ENCODE measurements at regions not wholly inside any gene's neighbourhood (a gene's known extent, or its start where the extent isn't known, plus 50 kb on each side); places are given as distances from the start of the nearest gene placed in this dataset.

DNA sequence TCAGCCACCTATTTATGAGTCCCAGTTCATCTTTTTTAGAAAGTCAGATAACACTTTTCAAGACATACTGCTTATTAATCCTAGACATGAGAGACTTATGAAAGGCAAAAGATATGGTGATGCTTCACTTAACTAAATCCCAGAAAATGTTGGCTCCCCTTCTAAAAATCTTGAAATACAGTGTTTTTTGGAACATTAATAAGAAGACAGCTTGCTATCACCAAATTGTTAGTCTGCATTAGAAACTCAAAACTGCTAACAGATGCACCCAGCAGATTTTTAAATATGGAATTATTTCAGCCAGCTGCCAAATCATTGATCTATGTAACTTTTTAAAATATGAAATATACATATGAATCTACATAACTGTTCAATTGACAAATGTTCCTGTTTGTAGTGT, 108.6 kb upstream of the TIAM2 start:
- TF ChIP-seq POLR2A (IDR thresholded peaks at IDR 0.05; ENCODE audit: low read depth, low read length): no peak
- TF ChIP-seq, protein P1, sequence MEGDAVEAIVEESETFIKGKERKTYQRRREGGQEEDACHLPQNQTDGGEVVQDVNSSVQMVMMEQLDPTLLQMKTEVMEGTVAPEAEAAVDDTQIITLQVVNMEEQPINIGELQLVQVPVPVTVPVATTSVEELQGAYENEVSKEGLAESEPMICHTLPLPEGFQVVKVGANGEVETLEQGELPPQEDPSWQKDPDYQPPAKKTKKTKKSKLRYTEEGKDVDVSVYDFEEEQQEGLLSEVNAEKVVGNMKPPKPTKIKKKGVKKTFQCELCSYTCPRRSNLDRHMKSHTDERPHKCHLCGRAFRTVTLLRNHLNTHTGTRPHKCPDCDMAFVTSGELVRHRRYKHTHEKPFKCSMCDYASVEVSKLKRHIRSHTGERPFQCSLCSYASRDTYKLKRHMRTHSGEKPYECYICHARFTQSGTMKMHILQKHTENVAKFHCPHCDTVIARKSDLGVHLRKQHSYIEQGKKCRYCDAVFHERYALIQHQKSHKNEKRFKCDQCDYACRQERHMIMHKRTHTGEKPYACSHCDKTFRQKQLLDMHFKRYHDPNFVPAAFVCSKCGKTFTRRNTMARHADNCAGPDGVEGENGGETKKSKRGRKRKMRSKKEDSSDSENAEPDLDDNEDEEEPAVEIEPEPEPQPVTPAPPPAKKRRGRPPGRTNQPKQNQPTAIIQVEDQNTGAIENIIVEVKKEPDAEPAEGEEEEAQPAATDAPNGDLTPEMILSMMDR (IDR thresholded peaks at IDR 0.05; ENCODE audit: extremely low read depth in 1 of 2, insufficient read depth in 1 of 2, low read depth in 1 of 2, low read length in 2 of 2): no peak
- no peak for TF ChIP-seq POLR2AphosphoS5 (IDR thresholded peaks at IDR 0.05; ENCODE audit: insufficient read depth, low read depth, low read length)
- TF ChIP-seq GATA2 (IDR thresholded peaks at IDR 0.05; ENCODE audit: insufficient read depth, insufficient read length, low read depth, low read length): no peak
- TF ChIP-seq EZH2 (IDR thresholded peaks at IDR 0.05; ENCODE audit: borderline replicate concordance, low read depth, low read length, severe bottlenecking): no peak
- TF ChIP-seq, protein P2, sequence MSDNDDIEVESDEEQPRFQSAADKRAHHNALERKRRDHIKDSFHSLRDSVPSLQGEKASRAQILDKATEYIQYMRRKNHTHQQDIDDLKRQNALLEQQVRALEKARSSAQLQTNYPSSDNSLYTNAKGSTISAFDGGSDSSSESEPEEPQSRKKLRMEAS (IDR thresholded peaks at IDR 0.05; ENCODE audit: insufficient read depth, insufficient read length): no peak
- no peak for TF ChIP-seq MYC (IDR thresholded peaks at IDR 0.05; ENCODE audit: low read depth, low read length)
- TF ChIP-seq JUN (IDR thresholded peaks at IDR 0.05; ENCODE audit: borderline replicate concordance, insufficient read depth, insufficient read length, low read depth): no peak
